DOHH2 (cell line): ENCODE measurements at regions not wholly inside any gene's neighbourhood (a gene's known extent, or its start where the extent isn't known, plus 50 kb on each side); places are given as distances from the start of the nearest gene placed in this dataset.

Experiments
- H3F3A ChIP-seq: fragments of 200-600 bp; sonication (generic), shearing (Covaris generic); 2 replicates; pipeline ENCODE4 v1.6.0; 2016; ENCODE audit warnings: antibody characterized with exemption, mild to moderate bottlenecking; ENCODE audit not compliant: control insufficient read depth, insufficient read depth
- H3K27ac ChIP-seq: fragments of 200-600 bp; sonication (generic); 2 replicates; pipeline ENCODE4 v1.5.1; 2014; ENCODE audit warnings: low read depth, mild to moderate bottlenecking, low read length, moderate library complexity
- H3K27me3 ChIP-seq: fragments of 200-600 bp; sonication (generic); 2 replicates; pipeline ENCODE4 v1.6.1; 2014; ENCODE audit warnings: mild to moderate bottlenecking, low read length, mixed read lengths; ENCODE audit not compliant: control insufficient read depth
- H3K36me3 ChIP-seq: fragments of 200-600 bp; sonication (generic); 2 replicates; pipeline ENCODE4 v1.6.1; 2014; ENCODE audit warnings: mild to moderate bottlenecking, low read length, moderate library complexity, mixed read lengths; ENCODE audit not compliant: control insufficient read depth
- H3K4me1 ChIP-seq: fragments of 200-600 bp; sonication (generic); 2 replicates; pipeline ENCODE4 v1.6.1; 2014; ENCODE audit warnings: mild to moderate bottlenecking, low read length, mixed read lengths; ENCODE audit not compliant: control insufficient read depth
- H3K4me2 ChIP-seq: fragments of 200-600 bp; sonication (generic); 2 replicates; pipeline ENCODE4 v1.6.0; 2014; ENCODE audit warnings: mild to moderate bottlenecking, low read length, moderate library complexity
- H3K4me3 ChIP-seq: fragments of 200-600 bp; sonication (generic); 2 replicates; pipeline ENCODE4 v1.5.1; 2014; ENCODE audit warnings: mild to moderate bottlenecking, low read length, mixed read lengths
- H3K79me2 ChIP-seq: fragments of 200-600 bp; sonication (generic); 2 replicates; pipeline ENCODE4 v1.6.1; 2014; ENCODE audit warnings: mild to moderate bottlenecking, low read length, mixed read lengths; ENCODE audit not compliant: control insufficient read depth
- H3K9me2 ChIP-seq: fragments of 200-600 bp; sonication (generic); replicated peaks from 2 replicates; pipeline ENCODE4 v1.6.1; 2014; ENCODE audit warnings: mild to moderate bottlenecking, low read length, mixed read lengths; ENCODE audit not compliant: control insufficient read depth
- H3K9me3 ChIP-seq: fragments of 200-600 bp; sonication (generic); 2 replicates; pipeline ENCODE4 v1.6.1; 2014; ENCODE audit warnings: antibody characterized with exemption, low read length, mixed read lengths; ENCODE audit not compliant: control insufficient read depth, insufficient read depth
- H4K20me1 ChIP-seq: fragments of 200-600 bp; sonication (generic); 2 replicates; pipeline ENCODE4 v1.6.0; 2014; ENCODE audit warnings: low read depth, mild to moderate bottlenecking, antibody characterized with exemption, low read length, moderate library complexity; ENCODE audit not compliant: control insufficient read depth, insufficient read depth
- CTCF ChIP-seq: fragments of 200-600 bp; sonication (generic); IDR thresholded peaks from one replicate; pipeline ENCODE4 v1.5.1; 2014; ENCODE audit warnings: antibody characterized with exemption, mild to moderate bottlenecking, low read depth, low read length; ENCODE audit not compliant: poor library complexity, severe bottlenecking
- EZH2phosphoT487 ChIP-seq: fragments of 200-600 bp; sonication (generic); IDR thresholded peaks from 2 replicates; pipeline ENCODE4 v1.6.1; 2017; ENCODE audit warnings: borderline replicate concordance, mild to moderate bottlenecking, antibody characterized with exemption, low read length, moderate library complexity, mixed read lengths

- Histone ChIP-seq H3K9me3 (no peaks in the 10 kb centered on the region), H3K4me1 (peaks cover 49% of the 10 kb centered on the region), H3K36me3 (no peaks in the 10 kb centered on the region), H3K4me3 (no peak overlapping the region), H4K20me1 (no peaks in the 10 kb centered on the region), H3K4me2 (no peak overlapping the region), H3F3A (peaks cover 6% of the 10 kb centered on the region; the same call in 1 of the 2 replicates), H3K27me3 (no peaks in the 10 kb centered on the region), H3K9me2 (no peaks in the 10 kb centered on the region), H3K79me2 (no peaks in the 10 kb centered on the region), H3K27ac (no peak overlapping the region)
- TF ChIP-seq EZH2phosphoT487 = no peak
- no peak for TF ChIP-seq CTCF
Observed at GRCh38 chr1:173333581-173333980, 126.5 kb upstream of the TNFSF4 start.

GRCh38 chr1:173337126-173337525 lies 130.0 kb upstream of the TNFSF4 start:
- TF ChIP-seq EZH2phosphoT487 (no peak), CTCF (no peak)
- peaks cover 15% of the 10 kb centered on the region for H3K4me1 ChIP-seq
- no peaks in the 10 kb centered on the region for H3F3A ChIP-seq

GRCh38 chr1:173341307-173341706 lies 134.2 kb upstream of the TNFSF4 start:
- Histone ChIP-seq H3K4me3 (no peak overlapping the region), H4K20me1 (no peaks in the 10 kb centered on the region), H3F3A (no peaks in the 10 kb centered on the region), H3K9me2 (no peaks in the 10 kb centered on the region), H3K9me3 (no peaks in the 10 kb centered on the region), H3K27ac (no peak overlapping the region), H3K4me2 (no peak overlapping the region), H3K79me2 (no peaks in the 10 kb centered on the region), H3K36me3 (no peaks in the 10 kb centered on the region), H3K27me3 (no peaks in the 10 kb centered on the region), H3K4me1 (no peaks in the 10 kb centered on the region)
- TF ChIP-seq CTCF = no peak
- TF ChIP-seq EZH2phosphoT487 = no peak

More at GRCh38 chr1:173337126-173337525, 130.0 kb upstream of the TNFSF4 start:
- H3K27me3 ChIP-seq = no peaks in the 10 kb centered on the region
- no peak overlapping the region for H3K4me2 ChIP-seq
- no peaks in the 10 kb centered on the region for H3K9me2 ChIP-seq
- H3K9me3 ChIP-seq = no peaks in the 10 kb centered on the region
- no peak overlapping the region for H3K4me3 ChIP-seq
- no peaks in the 10 kb centered on the region for H3K79me2 ChIP-seq
- no peaks in the 10 kb centered on the region for H4K20me1 ChIP-seq
- H3K27ac ChIP-seq = no peak overlapping the region
- H3K36me3 ChIP-seq = no peaks in the 10 kb centered on the region
